ACHN (cell line): ENCODE measurements at regions not wholly inside any gene's neighbourhood (a gene's known extent, or its start where the extent isn't known, plus 50 kb on each side); places are given as distances from the start of the nearest gene placed in this dataset.
"Not testable (repeated sequence)": the region's sequence is repeated elsewhere in the genome, so short reads cannot be mapped to it uniquely, and the experiment has no call there.

ENCODE experiments used
- DNase-seq: peaks from one replicate; pipeline ENCODE4 v3.0.0-alpha.2; 2015
- in situ Hi-C: cut with HindIII; loops from 2 replicates; pipeline ENCODE4 v1.10.0; 2017; ENCODE audit warnings: low sequenced_read_pairs, low pct_ligation_motif_present, low pct_unique_long_range_greater_than_20kb

GRCh38 chr14:89521988-89522387 lies 105.0 kb upstream of the FOXN3 start:
- DNase-seq: no peak
- in situ Hi-C loops: no loop called here

DNA sequence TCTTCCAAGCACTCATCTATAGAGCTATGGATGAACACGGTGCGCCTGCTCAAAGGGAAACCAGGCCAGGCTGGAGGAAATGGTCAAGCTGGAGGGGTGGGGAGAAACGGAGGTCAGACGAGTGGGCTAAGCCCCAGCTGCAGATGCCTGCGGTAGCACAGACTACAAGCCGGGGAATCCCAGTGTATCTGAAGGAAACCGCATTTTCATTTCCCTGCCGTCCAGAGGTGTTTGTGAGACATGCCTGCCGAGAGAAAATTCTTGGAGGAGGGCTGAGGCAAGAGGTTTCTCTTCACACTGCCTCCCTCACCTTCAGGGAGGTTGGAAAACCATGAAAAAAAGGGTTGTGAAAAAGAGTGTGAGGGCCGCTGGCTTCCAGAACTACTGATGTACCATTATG lies 102.0 kb upstream of the FOXN3 start:
- no peak for DNase-seq
- in situ Hi-C loops: no loop called here

DNA sequence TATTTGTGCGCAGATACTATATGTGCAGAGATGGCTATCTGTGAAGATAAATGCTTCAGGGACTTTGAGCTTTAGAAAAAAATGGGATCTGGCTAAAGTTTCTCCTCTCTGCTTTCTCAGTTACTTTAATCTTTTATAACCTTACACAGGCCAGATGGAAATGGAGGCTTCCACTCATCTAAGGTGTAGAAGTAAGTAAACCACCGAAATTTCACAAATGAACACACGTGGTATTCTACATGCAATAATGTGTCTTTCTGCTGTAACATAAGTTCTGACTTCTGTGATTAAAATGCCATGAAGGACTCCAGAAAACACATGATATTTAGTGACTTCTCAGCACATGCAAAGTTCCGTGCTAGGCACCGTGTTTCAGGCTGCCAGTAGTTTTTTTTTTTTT lies 99.1 kb upstream of the FOXN3 start:
- DNase-seq: no peak
- in situ Hi-C loops: no loop called here

GRCh38 chr14:89514601-89515000 lies 97.6 kb upstream of the FOXN3 start:
- no peak for DNase-seq
- in situ Hi-C loops: no loop called here

DNA sequence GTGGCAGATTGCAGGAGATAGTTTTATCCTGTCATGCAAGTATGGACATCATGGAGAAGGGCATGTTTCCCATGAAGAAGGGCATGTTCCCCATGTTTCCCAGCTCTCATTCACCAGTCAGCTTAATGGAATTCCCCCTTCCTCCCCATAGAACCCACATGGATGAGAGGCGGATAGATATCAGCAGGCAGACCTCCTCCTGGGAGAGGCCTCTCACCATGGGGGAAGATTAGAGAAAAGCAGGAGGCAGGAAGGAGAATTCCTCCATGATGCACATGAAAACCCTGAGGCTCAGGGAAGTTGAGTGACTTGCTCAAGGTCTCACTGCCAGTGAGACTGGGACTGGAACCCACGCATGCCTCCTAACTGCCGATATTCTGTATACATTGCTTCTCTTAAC lies 92.9 kb upstream of the FOXN3 start:
- in situ Hi-C loops: no loop called here
- peak; percentile 2 for DNase-seq

DNA sequence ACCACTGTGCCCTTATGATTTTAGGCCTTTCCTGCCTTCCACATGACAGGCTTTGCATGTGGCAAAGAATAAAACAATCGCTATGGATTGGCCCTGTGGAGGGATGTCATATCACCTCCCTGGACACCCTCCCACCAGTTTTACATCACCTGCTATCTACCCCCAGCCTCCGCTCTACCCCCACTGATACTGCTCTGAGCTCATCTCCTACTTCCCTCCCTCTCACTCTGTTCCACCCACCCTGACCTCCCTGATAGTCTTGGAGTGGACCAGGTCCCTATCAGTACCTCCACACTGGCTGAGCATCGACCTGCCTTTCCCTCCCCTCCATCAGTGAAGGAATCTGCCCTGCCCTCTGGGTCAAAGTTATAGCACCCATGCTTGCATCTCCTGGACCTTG lies 91.8 kb upstream of the FOXN3 start:
- DNase-seq: no peak
- in situ Hi-C loops: no loop called here

DNA sequence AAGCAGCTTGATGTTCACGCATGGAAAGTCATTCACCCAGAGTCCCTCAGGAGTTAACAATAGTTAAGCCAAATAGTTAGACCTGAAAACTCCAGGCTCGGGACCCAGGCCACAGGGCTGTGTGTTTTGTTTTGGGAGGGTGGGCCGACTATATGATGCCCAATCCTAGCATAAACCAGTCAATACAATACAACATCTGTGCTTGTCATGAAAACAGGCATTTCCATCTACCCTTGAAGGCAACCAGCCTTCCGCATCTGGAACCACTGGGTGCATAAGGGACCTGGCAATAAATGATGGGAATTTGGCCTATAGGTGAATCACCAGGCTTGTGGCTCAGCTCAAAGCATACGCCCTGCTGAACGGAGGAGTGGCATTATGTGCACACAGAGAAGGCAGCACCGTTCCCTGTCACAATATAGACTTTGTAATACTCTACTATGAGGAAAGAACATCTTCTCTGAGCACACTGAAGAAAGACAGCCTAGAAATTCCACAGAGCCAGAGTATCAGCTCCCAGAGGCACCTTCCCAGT lies 91.0 kb upstream of the FOXN3 start:
- in situ Hi-C loops: no loop called here

GRCh38 chr14:89507521-89507920 lies 90.5 kb upstream of the FOXN3 start:
- in situ Hi-C loops: no loop called here
- DNase-seq: peak; percentile 64

More for the DNA sequence above, 91.0 kb upstream of the FOXN3 start:
- DNase-seq: peak; percentile 37

DNA sequence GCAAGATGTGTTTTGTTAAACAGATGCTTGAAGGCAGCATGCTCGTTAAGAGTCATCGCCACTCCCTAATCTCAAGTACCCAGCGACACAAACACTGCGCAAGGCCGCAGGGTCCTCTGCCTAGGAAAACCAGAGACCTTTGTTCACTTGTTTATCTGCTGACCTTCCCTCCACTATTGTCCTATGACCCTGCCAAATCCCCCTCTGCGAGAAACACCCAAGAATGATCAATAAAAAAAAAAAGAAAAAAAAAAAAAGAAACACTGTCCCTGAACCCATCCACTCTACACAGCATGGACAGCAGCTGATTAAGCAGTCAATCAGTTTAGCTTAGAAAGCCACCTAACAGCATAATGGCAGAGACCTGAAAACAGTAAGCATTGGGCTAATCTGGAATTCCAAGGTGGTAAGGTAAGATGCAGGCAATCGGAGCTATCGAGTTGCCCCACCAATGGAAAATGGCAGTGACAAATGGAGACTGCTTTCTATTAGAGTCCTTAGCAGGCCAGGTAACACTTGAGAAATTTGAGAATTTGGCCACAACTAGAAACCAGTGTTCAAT lies 89.9 kb upstream of the FOXN3 start:
- in situ Hi-C loops, DNase-seq: not testable (repeated sequence)

- in situ Hi-C loops: no loop called here
These were observed 87.7 kb upstream of the FOXN3 start for GRCh38 chr14:89504602-89505313.

DNA sequence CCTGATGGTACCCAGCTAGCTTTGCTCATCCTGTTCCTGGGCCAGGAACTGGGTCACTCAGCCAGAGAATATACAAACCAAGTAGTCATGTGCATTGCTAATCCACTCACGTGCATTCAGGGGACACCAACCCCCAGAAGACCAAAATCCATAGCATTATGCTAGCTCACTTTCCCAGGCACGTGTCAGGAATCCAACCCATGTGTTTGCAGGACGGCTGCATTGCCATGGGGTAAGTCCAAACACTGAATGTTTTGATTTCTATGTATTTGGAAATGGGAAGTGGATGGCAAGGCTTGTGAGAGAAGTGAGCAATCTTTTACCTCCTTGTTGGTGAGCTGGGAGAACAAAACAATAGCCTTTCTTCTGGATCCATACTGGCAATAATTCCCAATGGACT lies 87.1 kb upstream of the FOXN3 start:
- DNase-seq: no peak
- in situ Hi-C loops: no loop called here

More at GRCh38 chr14:89504602-89505313, 87.7 kb upstream of the FOXN3 start:
- no peak for DNase-seq

DNA sequence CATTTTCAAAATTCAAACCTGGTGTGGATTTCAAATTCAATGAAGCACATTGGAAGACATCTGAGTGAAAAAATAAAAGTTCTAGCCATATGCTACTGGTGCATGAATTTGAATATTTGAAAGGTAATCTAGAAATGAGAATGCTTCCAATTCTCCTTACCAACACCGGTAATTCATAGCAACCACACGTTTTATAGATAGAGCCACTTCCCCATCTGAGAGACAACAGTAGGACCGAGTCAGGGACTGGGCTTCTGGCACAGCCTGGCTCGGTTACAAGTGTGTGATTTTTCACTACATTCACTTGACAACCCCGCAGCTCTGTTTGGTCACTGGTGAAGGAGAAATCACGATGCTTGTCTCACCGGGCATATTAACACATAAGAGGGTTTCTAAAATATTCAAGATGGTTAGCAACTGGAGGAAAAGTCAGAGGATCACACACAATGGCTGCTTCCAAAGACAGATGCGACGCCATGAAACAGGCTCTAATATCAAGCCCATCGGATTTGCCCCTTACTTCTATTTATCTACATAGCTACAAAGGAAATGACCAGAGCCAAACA lies 86.5 kb upstream of the FOXN3 start:
- no peak for DNase-seq
- in situ Hi-C loops: no loop called here

DNA sequence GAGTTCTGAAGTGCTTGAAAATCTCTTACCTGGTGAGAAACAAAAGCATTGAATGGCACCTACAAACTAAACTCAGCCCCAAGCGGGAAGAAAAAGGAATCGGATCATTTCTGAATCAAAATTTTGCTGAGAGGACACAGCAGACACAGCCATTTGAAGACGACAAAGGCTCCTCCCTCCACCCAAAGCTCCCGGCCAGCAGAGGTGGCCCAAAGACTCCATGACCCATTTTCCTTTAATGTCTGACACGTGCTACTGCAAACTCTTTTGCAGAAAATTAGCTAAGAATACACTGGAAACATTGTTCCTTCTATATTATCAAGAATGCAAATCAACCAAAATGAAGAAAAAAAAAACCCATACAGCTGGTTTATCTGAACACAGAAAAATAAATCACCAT lies 85.9 kb upstream of the FOXN3 start:
- in situ Hi-C loops: no loop called here
- no peak for DNase-seq

GRCh38 chr14:89501381-89501780 lies 84.3 kb upstream of the FOXN3 start:
- in situ Hi-C loops: no loop called here
- no peak for DNase-seq

DNA sequence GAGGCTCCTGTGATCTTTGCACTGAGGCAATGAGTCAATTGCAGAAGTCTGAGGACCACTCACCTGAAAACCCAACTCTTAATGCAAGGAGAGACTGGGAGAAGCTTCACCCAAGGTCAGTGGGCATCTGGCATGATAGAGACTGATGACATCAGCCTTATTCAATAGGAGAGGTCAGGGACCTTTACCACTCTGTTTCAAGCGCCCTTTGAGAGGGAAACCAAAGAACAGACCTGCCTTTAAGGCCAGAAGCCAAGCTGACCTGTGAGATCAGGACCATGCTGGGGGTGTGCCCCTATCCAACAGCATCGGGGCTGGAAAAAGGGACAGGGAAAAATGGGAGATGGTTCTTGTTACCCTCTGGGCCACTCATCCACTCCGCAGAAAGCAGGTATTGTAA lies 83.3 kb upstream of the FOXN3 start:
- in situ Hi-C loops: no loop called here
- DNase-seq: no peak

- no peak for DNase-seq
- in situ Hi-C loops: no loop called here
These were observed 81.8 kb upstream of the FOXN3 start for GRCh38 chr14:89498878-89499277.

- in situ Hi-C loops: no loop called here
These were observed 78.7 kb upstream of the FOXN3 start for GRCh38 chr14:89495718-89496117.

DNA sequence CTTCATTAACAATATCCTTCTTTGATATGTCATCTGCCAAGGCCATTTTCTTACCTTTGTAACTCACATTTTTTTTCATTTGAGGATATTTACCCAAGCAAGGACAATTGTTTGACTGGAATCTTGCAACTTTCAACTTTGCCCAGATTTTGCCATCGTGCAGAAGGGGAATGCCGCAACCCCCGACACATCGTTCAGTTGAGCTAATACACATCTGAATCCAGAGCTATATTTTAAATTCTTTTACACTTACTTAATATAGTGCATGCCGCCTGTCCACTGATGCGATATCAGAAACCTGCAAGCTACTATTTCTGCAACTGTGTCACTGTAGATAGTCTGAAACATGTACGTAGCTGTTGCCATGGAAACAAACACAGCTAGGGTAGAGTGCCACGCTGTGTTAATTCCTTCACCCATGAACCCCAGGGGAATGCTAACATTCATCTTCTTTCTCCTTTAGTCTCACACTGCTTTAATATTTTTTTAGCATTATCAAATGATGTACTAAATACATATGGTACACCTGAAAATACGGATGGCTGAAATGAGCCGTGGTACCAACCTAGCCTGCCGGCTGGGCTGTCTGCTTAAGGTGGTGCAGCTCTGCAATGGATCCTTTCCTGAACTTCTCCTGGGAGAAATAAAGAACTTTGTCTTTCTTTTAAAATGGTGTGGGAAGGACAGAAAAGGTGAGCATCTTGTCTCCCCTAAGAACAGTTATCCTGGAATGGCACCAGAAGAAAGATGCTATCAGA lies 77.0 kb upstream of the FOXN3 start:
- in situ Hi-C loops: no loop called here
- DNase-seq: no peak

More at GRCh38 chr14:89495718-89496117, 78.7 kb upstream of the FOXN3 start:
- no peak for DNase-seq

GRCh38 chr14:89493406-89493805 lies 76.4 kb upstream of the FOXN3 start:
- no peak for DNase-seq
- in situ Hi-C loops: no loop called here
